Skeletal muscle cell (primary cell): ENCODE measurements at regions not wholly inside any gene's neighbourhood (a gene's known extent, or its start where the extent isn't known, plus 50 kb on each side); places are given as distances from the start of the nearest gene placed in this dataset.
A peak's percentile ranks its signal among the peaks of the same experiment; 100 is the strongest.

Source experiments
- DNase-seq: peaks from one replicate; pipeline ENCODE4 v3.0.0-alpha.2; 2010; ENCODE audit warnings: low read depth
- H3K4me3 ChIP-seq: 2 replicates; pipeline ENCODE4 v1.5.1; 2011; ENCODE audit warnings: low read depth, mild to moderate bottlenecking, control low read depth, low read length, moderate library complexity

- peak; percentile 20 for DNase-seq
- H3K4me3 ChIP-seq = no peak overlapping the region
Measured at GRCh38 chr3:143203848-143204247, 84.3 kb downstream of the CHST2 start.

- DNase-seq = no peak
- no peak overlapping the region for H3K4me3 ChIP-seq
Measured at GRCh38 chr3:143206955-143207337, 87.4 kb downstream of the CHST2 start.

DNA sequence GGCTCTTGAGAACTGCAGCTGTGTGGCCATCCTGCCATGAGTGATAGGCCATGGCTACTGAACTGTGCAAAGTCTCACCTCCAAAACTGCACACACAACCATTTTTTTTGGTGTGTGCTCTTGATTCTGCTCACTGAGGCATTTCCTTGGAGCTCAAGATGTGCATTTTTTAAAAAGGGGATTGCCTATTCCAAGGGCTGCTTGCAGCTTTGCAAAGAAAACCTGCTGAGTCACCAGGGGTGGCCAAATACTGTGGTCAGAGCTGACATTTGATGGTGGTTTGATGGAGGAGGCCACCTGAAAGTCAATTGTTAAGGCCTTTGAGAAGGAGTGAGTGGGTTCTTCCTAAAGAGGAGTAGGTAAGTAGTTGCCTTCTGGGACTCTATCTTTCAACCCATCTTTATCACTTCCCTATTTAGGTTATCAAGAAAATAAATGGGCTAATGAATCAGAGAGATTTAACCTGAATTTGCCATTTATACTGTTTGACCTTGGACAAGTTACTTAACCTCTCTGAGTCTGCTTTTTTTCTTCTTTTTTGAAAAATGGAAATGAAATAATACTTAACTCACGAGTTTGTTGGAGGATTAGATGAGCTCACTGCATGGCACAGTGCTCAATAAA is 87.9 kb downstream of the CHST2 start:
- peak; percentile 25 for DNase-seq
- H3K4me3 ChIP-seq = no peak overlapping the region

GRCh38 chr3:143208976-143209714 is 89.6 kb downstream of the CHST2 start:
- no peak for DNase-seq
- H3K4me3 ChIP-seq = no peak overlapping the region

GRCh38 chr3:143209715-143210059 is 90.1 kb downstream of the CHST2 start:
- DNase-seq = no peak
- H3K4me3 ChIP-seq = no peak overlapping the region

GRCh38 chr3:143210141-143210540 is 90.6 kb downstream of the CHST2 start:
- DNase-seq = no peak
- H3K4me3 ChIP-seq = no peak overlapping the region

DNA sequence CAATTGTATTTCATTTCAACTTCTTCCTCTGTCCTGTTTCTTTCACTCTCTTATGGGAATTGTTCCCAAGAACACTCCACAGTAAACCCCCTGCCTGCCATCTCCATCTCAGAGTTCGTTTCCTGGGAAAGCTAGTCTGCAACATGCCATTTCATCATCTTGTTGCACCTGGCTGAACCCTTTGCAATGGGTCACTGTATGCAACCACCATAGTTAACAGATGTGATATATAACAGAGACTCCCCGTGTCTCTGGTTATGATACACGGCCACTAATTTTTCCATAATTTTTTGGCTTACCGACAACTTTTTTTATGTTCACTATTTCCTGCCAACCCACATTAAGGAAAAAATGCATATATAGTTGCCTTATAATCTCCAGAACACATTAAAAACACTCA is 95.5 kb downstream of the CHST2 start:
- DNase-seq = no peak
- H3K4me3 ChIP-seq = no peak overlapping the region
